ENCODE measurements at regions not wholly inside any gene's neighbourhood (a gene's known extent, or its start where the extent isn't known, plus 50 kb on each side); places are given as distances from the start of the nearest gene placed in this dataset.
"Not testable (repeated sequence)": the region's sequence is repeated elsewhere in the genome, so short reads cannot be mapped to it uniquely, and the experiment has no call there.

GRCh38 chr1:833226-833625, 90.5 kb upstream of the SAMD11 start:
- H3K4me3 ChIP-seq (ENCODE audit: insufficient read depth, low read depth, low read length); H4K91ac ChIP-seq (ENCODE audit: insufficient read depth, low read depth, low read length); H4K8ac ChIP-seq (ENCODE audit: low read depth in 2 of 2, low read length in 2 of 2); H3K4me1 ChIP-seq (ENCODE audit: control insufficient read depth, insufficient read depth, low read length); H4K5ac ChIP-seq (ENCODE audit: low read depth, low read length); H2AFZ ChIP-seq (replicated peaks; ENCODE audit: low read length, poor library complexity); POLR2A ChIA-PET (ENCODE audit: unreplicated experiment); H3K27ac ChIP-seq (ENCODE audit: insufficient read depth, low read length); H3K14ac ChIP-seq (replicated peaks; ENCODE audit: low read depth, low read length); H2AK5ac ChIP-seq (ENCODE audit: low read depth, low read length); H3K56ac ChIP-seq (ENCODE audit: extremely low read depth, insufficient read depth, low read length); intact Hi-C loops (cut with micrococcal nuclease); CTCF ChIA-PET; H3K9ac ChIP-seq (ENCODE audit: low read depth, low read length); dilution Hi-C loops (cut with HindIII; ENCODE audit: low sequenced_read_pairs, unreplicated experiment); H3K4me2 ChIP-seq (ENCODE audit: low read depth, low read length); H2AK9ac ChIP-seq (replicated peaks; ENCODE audit: low read depth, low read length, poor library complexity); H3K18ac ChIP-seq (ENCODE audit: low read depth, low read length); H3K36me3 ChIP-seq (ENCODE audit: control insufficient read depth, insufficient read depth, low read length); H4K20me1 ChIP-seq (ENCODE audit: insufficient read depth, low read length); BruUV-seq (replicated peaks); ATAC-seq (ENCODE audit: low read depth); H3K27me3 ChIP-seq (ENCODE audit: control insufficient read depth, insufficient read depth, low read length); H3K9me3 ChIP-seq (ENCODE audit: control insufficient read depth, insufficient read depth, low read length); H2BK120ac ChIP-seq (ENCODE audit: low read depth, low read length); H2BK5ac ChIP-seq (ENCODE audit: low read depth, low read length, poor library complexity, severe bottlenecking); H2BK15ac ChIP-seq (ENCODE audit: low read depth, low read length); H3K23ac ChIP-seq (ENCODE audit: low read depth, low read length); H3K4ac ChIP-seq (ENCODE audit: low read depth, low read length); H3K9me1 ChIP-seq (ENCODE audit: insufficient read depth, low read length); H2BK20ac ChIP-seq (ENCODE audit: low read depth, low read length); in situ Hi-C loops (cut with MboI; ENCODE audit: low sequenced_read_pairs); DNase-seq: not testable (repeated sequence)
- 100% methylated on average over 1 of the region's 3 CpGs; no CpG with 5 or more reads in 1 of the 2 experiments for WGBS, 2 experiments (ENCODE audit: extremely low coverage in 2 of 2, insufficient read length in 1 of 2)
- H3K79me1 ChIP-seq (ENCODE audit: low read depth in 1 of 2, low read length in 2 of 2), result peaks cover 6 to 12% of the 10 kb centered on the region in 2 experiments; a peak in 2 of 4 replicates

GRCh38 chr1:835509-835908, 88.2 kb upstream of the SAMD11 start:
- H4K8ac ChIP-seq (ENCODE audit: low read depth in 2 of 2, low read length in 2 of 2); H3K4me1 ChIP-seq (ENCODE audit: control insufficient read depth, insufficient read depth, low read length); H4K91ac ChIP-seq (ENCODE audit: insufficient read depth, low read depth, low read length); H3K79me1 ChIP-seq (ENCODE audit: low read depth in 1 of 2, low read length in 2 of 2); H3K18ac ChIP-seq (ENCODE audit: low read depth, low read length); H3K23ac ChIP-seq (ENCODE audit: low read depth, low read length); intact Hi-C loops (cut with micrococcal nuclease); H3K36me3 ChIP-seq (ENCODE audit: control insufficient read depth, insufficient read depth, low read length); in situ Hi-C loops (cut with MboI; ENCODE audit: low sequenced_read_pairs); H2BK5ac ChIP-seq (ENCODE audit: low read depth, low read length, poor library complexity, severe bottlenecking); H3K14ac ChIP-seq (replicated peaks; ENCODE audit: low read depth, low read length); POLR2A ChIA-PET (ENCODE audit: unreplicated experiment); H3K4me3 ChIP-seq (ENCODE audit: insufficient read depth, low read depth, low read length); H3K27ac ChIP-seq (ENCODE audit: insufficient read depth, low read length); BruUV-seq (replicated peaks); dilution Hi-C loops (cut with HindIII; ENCODE audit: low sequenced_read_pairs, unreplicated experiment); H2AK9ac ChIP-seq (replicated peaks; ENCODE audit: low read depth, low read length, poor library complexity); H3K27me3 ChIP-seq (ENCODE audit: control insufficient read depth, insufficient read depth, low read length); H2BK20ac ChIP-seq (ENCODE audit: low read depth, low read length); H2BK15ac ChIP-seq (ENCODE audit: low read depth, low read length); CTCF ChIA-PET; H2AFZ ChIP-seq (replicated peaks; ENCODE audit: low read length, poor library complexity); H3K4me2 ChIP-seq (ENCODE audit: low read depth, low read length); H3K9ac ChIP-seq (ENCODE audit: low read depth, low read length); H3K56ac ChIP-seq (ENCODE audit: extremely low read depth, insufficient read depth, low read length); H4K5ac ChIP-seq (ENCODE audit: low read depth, low read length); H4K20me1 ChIP-seq (ENCODE audit: insufficient read depth, low read length); H3K4ac ChIP-seq (ENCODE audit: low read depth, low read length); H3K9me1 ChIP-seq (ENCODE audit: insufficient read depth, low read length); H3K9me3 ChIP-seq (ENCODE audit: control insufficient read depth, insufficient read depth, low read length); DNase-seq; H2BK120ac ChIP-seq (ENCODE audit: low read depth, low read length); H2AK5ac ChIP-seq (ENCODE audit: low read depth, low read length): not testable (repeated sequence)
- peak; percentile 56 for ATAC-seq (ENCODE audit: low read depth)
- no CpG with 5 or more reads among the region's 10 CpGs for WGBS, 2 experiments (ENCODE audit: extremely low coverage in 2 of 2, insufficient read length in 1 of 2)
